Activated CD8-positive, alpha-beta T cell treated with anti-CD3 and anti-CD28 coated beads for 36 hours (primary cell): ENCODE measurements at regions not wholly inside any gene's neighbourhood (a gene's known extent, or its start where the extent isn't known, plus 50 kb on each side); places are given as distances from the start of the nearest gene placed in this dataset.
"Not testable (repeated sequence)": the region's sequence is repeated elsewhere in the genome, so short reads cannot be mapped to it uniquely, and the experiment has no call there.

Experiments
- ATAC-seq: fragments of 200-7000 bp; cut with Tn5 transposase; one replicate; pipeline ENCODE4 v1.10.0; 2021; ENCODE audit warnings: mild to moderate bottlenecking, moderate library complexity
- CTCF ChIA-PET: fragments of 350-600 bp; sonication (Branson Sonifier 250); formaldehyde crosslinking; loops from one replicate; lab custom pipeline; 2021; ENCODE audit warnings: antibody characterized with exemption; lab: Charles Lee
- POLR2A ChIA-PET: fragments of 350-600 bp; sonication (Branson Sonifier 250); formaldehyde crosslinking; loops from one replicate; lab custom pipeline; 2021; ENCODE audit warnings: antibody characterized with exemption; lab: Charles Lee
- DNase-seq: peaks from one replicate; pipeline ENCODE4 v3.0.0-alpha.2; 2020
- H3K27ac Mint-ChIP-seq: one replicate; pipeline ENCODE4 v1.8.0; 2021; ENCODE audit warnings: mild to moderate bottlenecking, mixed read lengths
- H3K27me3 Mint-ChIP-seq: one replicate; pipeline ENCODE4 v1.8.0; 2021; ENCODE audit warnings: mixed read lengths
- H3K36me3 Mint-ChIP-seq: one replicate; pipeline ENCODE4 v1.8.0; 2021; ENCODE audit warnings: low read depth, mixed read lengths
- H3K4me1 Mint-ChIP-seq: one replicate; pipeline ENCODE4 v1.8.0; 2021; ENCODE audit warnings: low read depth, mixed read lengths
- H3K4me3 Mint-ChIP-seq: one replicate; pipeline ENCODE4 v1.8.0; 2021; ENCODE audit warnings: mild to moderate bottlenecking, moderate library complexity, mixed read lengths
- H3K9me3 Mint-ChIP-seq: one replicate; pipeline ENCODE4 v1.8.0; 2021; ENCODE audit warnings: mixed read lengths
- intact Hi-C: fragments of 100-400 bp; cut with micrococcal nuclease; formaldehyde crosslinking; loops from one replicate; pipeline ENCODE4 v1.10.0; 2022
- TF ChIP-seq, protein P1 (sequence below): fragments of 200-600 bp; IDR thresholded peaks from one replicate; pipeline ENCODE4 v1.8.0; 2022; ENCODE audit warnings: antibody characterized with exemption, mild to moderate bottlenecking

DNA sequence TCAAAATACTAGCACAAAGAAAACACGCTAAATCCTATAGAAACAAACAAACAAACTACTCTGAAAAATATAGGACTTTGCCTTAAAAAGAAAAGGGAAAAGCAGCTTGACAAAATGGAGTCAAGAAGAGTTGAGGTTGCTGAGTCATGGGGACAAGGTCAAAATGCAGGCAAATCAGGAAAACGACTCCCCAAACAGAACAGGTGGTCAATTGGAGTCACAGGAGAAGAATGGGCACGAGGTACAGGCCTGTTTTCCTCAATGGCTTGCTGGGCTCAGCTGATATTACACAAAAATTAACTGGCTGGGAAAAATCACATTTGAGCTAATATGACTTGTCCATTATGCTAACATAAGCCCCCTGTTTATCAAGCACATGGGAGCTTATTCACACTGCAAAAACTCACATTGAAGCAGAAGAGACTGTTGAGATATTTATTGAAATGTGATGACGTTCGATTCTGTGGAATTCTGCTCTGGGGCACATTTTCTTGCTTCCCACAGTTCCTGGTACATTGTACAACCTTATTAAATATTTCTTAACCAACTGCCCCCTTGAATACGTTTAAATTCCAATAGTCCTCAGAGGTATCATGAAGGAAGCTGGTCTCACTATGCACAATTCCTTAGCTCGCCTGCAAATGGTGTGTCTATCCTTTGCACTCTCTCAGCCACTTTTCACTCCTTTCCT lies 1622.1 kb downstream of the STIM2 start:
- Mint-ChIP-seq H3K4me3 (no peak overlapping the region), H3K27ac (no peak overlapping the region), H3K27me3 (no peaks in the 10 kb centered on the region), H3K9me3 (peaks cover 9% of the 10 kb centered on the region), H3K36me3 (no peaks in the 10 kb centered on the region), H3K4me1 (no peaks in the 10 kb centered on the region)
- ChIA-PET POLR2A (no interaction called here), CTCF (no interaction called here)
- intact Hi-C loops = no loop called here
- ATAC-seq = no peak
- TF ChIP-seq, protein P1, sequence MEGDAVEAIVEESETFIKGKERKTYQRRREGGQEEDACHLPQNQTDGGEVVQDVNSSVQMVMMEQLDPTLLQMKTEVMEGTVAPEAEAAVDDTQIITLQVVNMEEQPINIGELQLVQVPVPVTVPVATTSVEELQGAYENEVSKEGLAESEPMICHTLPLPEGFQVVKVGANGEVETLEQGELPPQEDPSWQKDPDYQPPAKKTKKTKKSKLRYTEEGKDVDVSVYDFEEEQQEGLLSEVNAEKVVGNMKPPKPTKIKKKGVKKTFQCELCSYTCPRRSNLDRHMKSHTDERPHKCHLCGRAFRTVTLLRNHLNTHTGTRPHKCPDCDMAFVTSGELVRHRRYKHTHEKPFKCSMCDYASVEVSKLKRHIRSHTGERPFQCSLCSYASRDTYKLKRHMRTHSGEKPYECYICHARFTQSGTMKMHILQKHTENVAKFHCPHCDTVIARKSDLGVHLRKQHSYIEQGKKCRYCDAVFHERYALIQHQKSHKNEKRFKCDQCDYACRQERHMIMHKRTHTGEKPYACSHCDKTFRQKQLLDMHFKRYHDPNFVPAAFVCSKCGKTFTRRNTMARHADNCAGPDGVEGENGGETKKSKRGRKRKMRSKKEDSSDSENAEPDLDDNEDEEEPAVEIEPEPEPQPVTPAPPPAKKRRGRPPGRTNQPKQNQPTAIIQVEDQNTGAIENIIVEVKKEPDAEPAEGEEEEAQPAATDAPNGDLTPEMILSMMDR = no peak
- DNase-seq = no peak

GRCh38 chr4:28488021-28488420 lies 1627.4 kb downstream of the STIM2 start:
- intact Hi-C loops = no loop called here
- peaks cover 5% of the 10 kb centered on the region for H3K9me3 Mint-ChIP-seq
- POLR2A ChIA-PET = no interaction called here
- CTCF ChIA-PET = no interaction called here
- no peaks in the 10 kb centered on the region for H3K27me3 Mint-ChIP-seq
- DNase-seq = no peak
- no peaks in the 10 kb centered on the region for H3K4me1 Mint-ChIP-seq
- H3K4me3 Mint-ChIP-seq = no peak overlapping the region
- H3K36me3 Mint-ChIP-seq = no peaks in the 10 kb centered on the region
- no peak for ATAC-seq
- TF ChIP-seq, protein P1 = no peak
- H3K27ac Mint-ChIP-seq = no peak overlapping the region

- ATAC-seq (no peak), DNase-seq (no peak)
- CTCF ChIA-PET = no interaction called here
- Mint-ChIP-seq H3K9me3 (peaks cover 5% of the 10 kb centered on the region), H3K27ac (no peak overlapping the region), H3K36me3 (no peaks in the 10 kb centered on the region), H3K27me3 (no peaks in the 10 kb centered on the region), H3K4me3 (no peak overlapping the region), H3K4me1 (no peaks in the 10 kb centered on the region)
- TF ChIP-seq, protein P1 = no peak
- POLR2A ChIA-PET = no interaction called here
- intact Hi-C loops = no loop called here
Observed at GRCh38 chr4:28490669-28491068, 1630.0 kb downstream of the STIM2 start.

DNA sequence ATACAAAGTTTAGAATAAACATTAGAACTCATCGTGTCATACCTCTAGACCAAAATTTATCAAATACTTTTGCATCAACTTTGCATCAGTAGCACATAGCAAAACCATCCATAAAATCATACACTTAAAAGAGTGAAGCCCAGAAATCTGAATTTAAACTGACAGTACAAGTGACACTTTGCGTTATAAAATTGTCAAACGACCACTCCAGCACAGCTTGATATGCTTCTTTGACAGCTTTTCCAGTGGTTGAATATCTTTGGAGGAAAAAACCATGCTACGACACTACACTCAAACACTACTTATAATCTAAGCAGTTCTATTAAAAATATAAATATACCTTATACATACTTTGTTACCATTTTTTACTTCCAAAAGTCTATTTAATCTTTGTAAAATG lies 1644.4 kb downstream of the STIM2 start:
- no peak overlapping the region for H3K27ac Mint-ChIP-seq
- no peaks in the 10 kb centered on the region for H3K4me1 Mint-ChIP-seq
- no peaks in the 10 kb centered on the region for H3K36me3 Mint-ChIP-seq
- intact Hi-C loops = no loop called here
- TF ChIP-seq, protein P1 = no peak
- ChIA-PET CTCF (no interaction called here), POLR2A (no interaction called here)
- ATAC-seq = no peak
- H3K27me3 Mint-ChIP-seq = no peaks in the 10 kb centered on the region
- H3K4me3 Mint-ChIP-seq = no peak overlapping the region
- H3K9me3 Mint-ChIP-seq = peaks cover 2% of the 10 kb centered on the region
- DNase-seq = no peak

GRCh38 chr4:28508636-28509035 lies 1648.0 kb downstream of the STIM2 start:
- H3K4me3 Mint-ChIP-seq = no peak overlapping the region
- peaks cover 2% of the 10 kb centered on the region for H3K9me3 Mint-ChIP-seq
- intact Hi-C loops = no loop called here
- H3K4me1 Mint-ChIP-seq = no peaks in the 10 kb centered on the region
- TF ChIP-seq, protein P1 = no peak
- H3K27ac Mint-ChIP-seq = no peak overlapping the region
- POLR2A ChIA-PET = no interaction called here
- ATAC-seq = no peak
- DNase-seq = no peak
- H3K27me3 Mint-ChIP-seq = no peaks in the 10 kb centered on the region
- CTCF ChIA-PET = no interaction called here
- H3K36me3 Mint-ChIP-seq = no peaks in the 10 kb centered on the region

DNA sequence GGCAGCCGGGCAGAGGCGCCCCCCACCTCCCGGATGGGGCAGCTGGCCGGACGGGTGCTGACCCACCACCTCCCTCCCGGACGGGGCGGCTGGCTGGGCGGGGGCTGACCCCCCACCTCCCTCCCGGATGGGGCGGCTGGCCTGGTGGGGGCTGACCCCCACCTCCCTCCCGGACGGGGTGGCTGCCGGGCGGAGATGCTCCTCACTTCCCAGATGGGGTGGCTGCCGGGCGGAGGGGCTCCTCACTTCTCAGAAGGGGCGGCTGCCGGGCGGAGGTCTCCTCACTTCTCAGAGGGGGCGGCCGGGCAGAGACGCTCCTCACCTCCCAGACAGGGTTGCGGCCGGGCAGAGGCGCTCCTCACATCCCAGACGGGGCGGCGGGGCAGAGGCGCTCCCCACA lies 1654.1 kb downstream of the STIM2 start:
- H3K4me3 Mint-ChIP-seq, CTCF ChIA-PET, H3K27ac Mint-ChIP-seq, intact Hi-C loops, POLR2A ChIA-PET, H3K27me3 Mint-ChIP-seq, H3K4me1 Mint-ChIP-seq, DNase-seq, H3K36me3 Mint-ChIP-seq, ATAC-seq: not testable (repeated sequence)
- H3K9me3 Mint-ChIP-seq = peaks cover 11% of the 10 kb centered on the region
